ENCODE measurements at regions not wholly inside any gene's neighbourhood (a gene's known extent, or its start where the extent isn't known, plus 50 kb on each side); places are given as distances from the start of the nearest gene placed in this dataset.

- no peak overlapping the region for H3K4ac ChIP-seq (replicated peaks; ENCODE audit: insufficient read length, low read depth, low read length)
- H3K18ac ChIP-seq (ENCODE audit: extremely low read depth, low read length), result no peak overlapping the region
- WGBS, 2 experiments (ENCODE audit: extremely low coverage in 1 of 2, insufficient coverage in 1 of 2, insufficient read length in 1 of 2, insufficient replicate concordance in 2 of 2, low coverage in 1 of 2, low lambda C conversion rate in 2 of 2, missing lambda C conversion rate in 1 of 2), result 76% methylated on average over 7 of the region's 7 CpGs; no CpG with 5 or more reads in 1 of the 2 experiments
- H2BK5ac ChIP-seq (ENCODE audit: low read depth, low read length), result no peak overlapping the region
- H3K14ac ChIP-seq (ENCODE audit: insufficient read length), result no peak overlapping the region
- H2BK120ac ChIP-seq (replicated peaks; ENCODE audit: low read depth, low read length), result no peak overlapping the region
- H3K36me3 ChIP-seq (ENCODE audit: control insufficient read depth in 2 of 4, insufficient read depth in 4 of 4, low read length in 3 of 4), result no peaks in the 10 kb centered on the region
- no peaks in the 10 kb centered on the region; a peak in 1 of 7 replicates for H3K4me1 ChIP-seq (replicated peaks in 1 of 4; ENCODE audit: control insufficient read depth in 3 of 4, insufficient read depth in 4 of 4, low read length in 3 of 4)
- no peak overlapping the region for H4K5ac ChIP-seq (ENCODE audit: insufficient read length, low read depth, low read length)
- FAIRE-seq (no peak), DNase-seq (ENCODE audit: low read depth in 1 of 2, low spot score in 2 of 2) (peak; percentile 27 to 68)
- no peaks in the 10 kb centered on the region for H3K79me1 ChIP-seq (ENCODE audit: low read depth, low read length)
- H3K4me2 ChIP-seq (ENCODE audit: insufficient read depth in 1 of 2, low read depth in 2 of 2, low read length in 2 of 2), result no peak overlapping the region
- no peak overlapping the region for H2AFZ ChIP-seq (ENCODE audit: low read length)
- no peaks in the 10 kb centered on the region for H3K23me2 ChIP-seq (ENCODE audit: low read depth, low read length)
- TF ChIP-seq SP4 (IDR thresholded peaks at IDR 0.05; ENCODE audit: low read length) (no peak), RAD21 (IDR thresholded peaks at IDR 0.05 in 1 of 2, conservative IDR thresholded peaks at IDR 0.05 in 1 of 2; ENCODE audit: low read depth in 2 of 2, low read length in 2 of 2) (peak; percentile 82 to 89), BACH1 (IDR thresholded peaks at IDR 0.05; ENCODE audit: low read length) (peak; percentile 47; the same call in 1 of the 2 replicates), CTCF (IDR thresholded peaks at IDR 0.05; ENCODE audit: control extremely low read depth in 1 of 3, insufficient read depth in 1 of 3, low read depth in 1 of 3, low read length in 3 of 3) (peak; percentile 66 to 77 (median 68))
- H2BK15ac ChIP-seq (ENCODE audit: low read length), result no peak overlapping the region
- H3K27me3 ChIP-seq (replicated peaks in 1 of 4; ENCODE audit: control insufficient read depth in 3 of 4, extremely low read depth in 1 of 4, insufficient read depth in 3 of 4, low read length in 3 of 4), result no peaks in the 10 kb centered on the region; a peak in 1 of 7 replicates
- peak overlapping the region; percentile 54; the same call in 1 of the 2 replicates for H4K8ac ChIP-seq (ENCODE audit: extremely low read depth, insufficient read depth, low read length)
- no peak overlapping the region for H3K23ac ChIP-seq (ENCODE audit: insufficient read length)
- ChIA-PET POLR2A (ENCODE audit: partially characterized antibody) (interaction anchor here (1.1 to 3.6 kb wide), 3 partner anchors 11 to 190 kb away, joined by 3 to 13 read pairs (median 5); partner anchors contain the start of genes MPHOSPH9 and MTRFR), CTCF (ENCODE audit: partially characterized antibody) (interaction anchor here (0.6 to 6.6 kb wide), 37 partner anchors 10 to 297 kb away, joined by 3 to 63 read pairs (median 6); partner anchors contain the start of genes MPHOSPH9 and MTRFR)
- no peaks in the 10 kb centered on the region for H4K20me1 ChIP-seq (replicated peaks in 1 of 2; ENCODE audit: control insufficient read depth in 1 of 2, insufficient read depth in 2 of 2, low read length in 2 of 2)
- H3K9me3 ChIP-seq (ENCODE audit: insufficient read depth in 2 of 2, low read depth in 1 of 2, low read length in 1 of 2), result no peaks in the 10 kb centered on the region
- H3K79me2 ChIP-seq (ENCODE audit: control insufficient read depth in 1 of 2, insufficient read depth in 2 of 2, low read length in 2 of 2), result no peaks in the 10 kb centered on the region
- H2AK5ac ChIP-seq (ENCODE audit: low read depth, low read length), result no peak overlapping the region
- H3K56ac ChIP-seq (replicated peaks; ENCODE audit: insufficient read length, low read depth, low read length), result no peak overlapping the region
- H4K91ac ChIP-seq (replicated peaks; ENCODE audit: insufficient read length, low read length), result no peak overlapping the region
- H2BK12ac ChIP-seq (ENCODE audit: low read depth, low read length), result no peak overlapping the region
- no peak overlapping the region for H2BK20ac ChIP-seq (ENCODE audit: low read length)
- no peak overlapping the region for H3K4me3 ChIP-seq (ENCODE audit: extremely low read depth in 1 of 4, insufficient read depth in 2 of 4, low read depth in 3 of 4, low read length in 4 of 4)
- no peak overlapping the region for H3K27ac ChIP-seq (ENCODE audit: low read depth, low read length)
- H3K9ac ChIP-seq (replicated peaks in 1 of 4; ENCODE audit: extremely low read depth in 1 of 4, low read depth in 3 of 4, low read length in 3 of 4), result no peak overlapping the region
Observed at GRCh38 chr12:123043536-123044001, 63.1 kb downstream of the ARL6IP4 start.
